SH-SY5Y (cell line): ENCODE measurements at regions not wholly inside any gene's neighbourhood (a gene's known extent, or its start where the extent isn't known, plus 50 kb on each side); places are given as distances from the start of the nearest gene placed in this dataset.

Experiments used
- GATA2 ChIP-seq: IDR thresholded peaks from 2 replicates; pipeline ENCODE4 v1.6.1; 2011; ENCODE audit warnings: mild to moderate bottlenecking, low read depth, low read length
- GATA3 ChIP-seq: IDR thresholded peaks from 2 replicates; pipeline ENCODE4 v1.6.1; 2011; ENCODE audit warnings: low read depth, mild to moderate bottlenecking, low read length, moderate library complexity

DNA sequence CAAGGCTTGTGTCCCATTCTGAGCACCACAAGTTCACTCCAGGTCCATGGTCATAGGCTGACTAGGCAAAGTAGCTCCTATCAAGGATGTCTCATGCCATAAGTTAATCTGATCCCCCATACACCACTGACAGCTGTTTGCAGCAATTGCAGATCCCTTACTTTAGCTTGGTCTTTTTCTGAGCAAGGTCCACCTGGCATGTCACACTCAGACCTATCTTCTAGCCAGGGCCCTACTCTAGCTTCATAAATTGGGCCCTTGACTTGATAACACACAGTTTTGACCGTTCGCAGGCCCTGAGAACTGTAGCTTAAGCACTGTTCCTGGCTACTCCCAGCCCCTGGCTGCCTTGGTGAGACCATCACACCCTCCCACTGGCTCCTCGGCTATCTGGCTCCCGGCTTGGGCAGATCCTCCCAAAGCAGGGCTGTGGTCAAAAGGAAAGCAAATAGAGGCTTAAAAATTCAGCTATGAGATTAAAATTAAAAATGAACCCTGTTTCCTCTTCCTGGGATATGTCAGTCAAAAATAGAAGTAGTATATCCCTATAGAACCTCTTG is 427.4 kb downstream of the RAB28 start:
- TF ChIP-seq GATA2 = no peak
- TF ChIP-seq GATA3 = no peak
